Epithelial cell of esophagus (primary cell): ENCODE measurements at regions not wholly inside any gene's neighbourhood (a gene's known extent, or its start where the extent isn't known, plus 50 kb on each side); places are given as distances from the start of the nearest gene placed in this dataset.

Experiments
- DNase-seq: peaks from one replicate; pipeline ENCODE4 v3.0.0; 2010; ENCODE audit warnings: low read depth
- H3K4me3 ChIP-seq: 2 replicates; pipeline ENCODE4 v1.5.1; 2011; ENCODE audit warnings: mild to moderate bottlenecking, low read length, control low read depth
- TF ChIP-seq, protein P1 (sequence below): IDR thresholded peaks from 2 replicates; pipeline ENCODE4 v1.5.1; 2011; ENCODE audit warnings: low read depth, mild to moderate bottlenecking, low read length, control low read depth, inconsistent platforms; ENCODE audit not compliant: insufficient read depth; ENCODE audit errors: missing control alignments

DNA sequence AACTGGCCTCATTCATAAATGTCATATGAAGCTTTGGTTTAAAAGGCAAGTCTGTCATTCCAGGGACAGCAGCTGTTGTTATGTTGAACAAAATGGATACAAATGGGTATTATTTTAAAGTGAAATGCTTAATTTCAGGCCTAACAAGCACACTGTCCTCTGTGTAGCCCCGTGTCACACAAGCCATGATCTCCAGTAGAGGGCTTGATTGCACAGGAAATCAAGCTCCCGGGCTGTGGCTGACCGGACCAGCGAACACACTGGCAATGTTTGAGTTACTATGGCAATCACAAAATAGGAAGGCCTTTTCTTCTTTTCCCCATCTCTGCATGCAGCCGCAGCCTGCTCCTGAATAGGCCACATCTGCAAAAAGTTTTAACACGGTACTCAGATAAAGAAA lies 64.0 kb upstream of the GSX1 start:
- TF ChIP-seq, protein P1, sequence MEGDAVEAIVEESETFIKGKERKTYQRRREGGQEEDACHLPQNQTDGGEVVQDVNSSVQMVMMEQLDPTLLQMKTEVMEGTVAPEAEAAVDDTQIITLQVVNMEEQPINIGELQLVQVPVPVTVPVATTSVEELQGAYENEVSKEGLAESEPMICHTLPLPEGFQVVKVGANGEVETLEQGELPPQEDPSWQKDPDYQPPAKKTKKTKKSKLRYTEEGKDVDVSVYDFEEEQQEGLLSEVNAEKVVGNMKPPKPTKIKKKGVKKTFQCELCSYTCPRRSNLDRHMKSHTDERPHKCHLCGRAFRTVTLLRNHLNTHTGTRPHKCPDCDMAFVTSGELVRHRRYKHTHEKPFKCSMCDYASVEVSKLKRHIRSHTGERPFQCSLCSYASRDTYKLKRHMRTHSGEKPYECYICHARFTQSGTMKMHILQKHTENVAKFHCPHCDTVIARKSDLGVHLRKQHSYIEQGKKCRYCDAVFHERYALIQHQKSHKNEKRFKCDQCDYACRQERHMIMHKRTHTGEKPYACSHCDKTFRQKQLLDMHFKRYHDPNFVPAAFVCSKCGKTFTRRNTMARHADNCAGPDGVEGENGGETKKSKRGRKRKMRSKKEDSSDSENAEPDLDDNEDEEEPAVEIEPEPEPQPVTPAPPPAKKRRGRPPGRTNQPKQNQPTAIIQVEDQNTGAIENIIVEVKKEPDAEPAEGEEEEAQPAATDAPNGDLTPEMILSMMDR: no peak

DNA sequence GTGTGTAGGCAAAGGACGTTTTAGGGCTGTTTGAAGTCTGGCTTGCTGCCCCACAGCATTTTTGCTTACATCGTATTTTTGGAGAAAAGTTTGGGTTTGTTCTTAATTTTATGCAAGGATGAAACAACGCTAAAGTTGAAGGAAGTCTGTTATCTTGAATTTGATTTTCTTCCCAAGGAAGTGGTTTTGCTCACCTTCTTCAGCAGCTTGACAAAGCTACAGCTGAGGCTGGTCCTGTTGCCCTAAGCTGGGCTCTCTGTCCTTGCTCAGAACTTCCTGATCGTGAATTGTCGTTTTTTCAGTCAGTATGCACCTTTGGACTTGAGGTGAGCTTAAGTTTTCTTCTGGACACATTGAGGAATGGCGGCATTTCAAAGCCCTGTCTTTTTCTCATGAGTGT lies 62.1 kb upstream of the GSX1 start:
- no peak for DNase-seq
- TF ChIP-seq, protein P1: no peak
- no peak overlapping the region for H3K4me3 ChIP-seq

More for the DNA sequence above, 64.0 kb upstream of the GSX1 start:
- H3K4me3 ChIP-seq: no peak overlapping the region
- DNase-seq: no peak
